Spleen (tissue), 11 donors: ENCODE measurements at regions not wholly inside any gene's neighbourhood (a gene's known extent, or its start where the extent isn't known, plus 50 kb on each side); places are given as distances from the start of the nearest gene placed in this dataset.

Source experiments
- DNase-seq: peaks from one replicate; pipeline ENCODE4 v3.0.0-alpha.2; 2020
- H3K27ac ChIP-seq, 8 donors: fragments of 200-600 bp; sonication (generic) in 7 of 8; 1 replicate in 4 of 8; 2 replicates in 4 of 8; pipeline versions ENCODE4 v1.5.0 to v1.8.0; 2016 to 2021; ENCODE audit warnings: inconsistent platforms in 4 of 8, mild to moderate bottlenecking in 4 of 8, moderate library complexity in 1 of 8
- H3K27me3 ChIP-seq, 7 donors: fragments of 200-600 bp; sonication (generic) in 6 of 7; replicated peaks in 1 of 7; 1 replicate in 4 of 7; 2 replicates in 3 of 7; pipeline versions ENCODE4 v1.5.0 to v1.8.0; 2016 to 2021; ENCODE audit warnings: inconsistent platforms in 3 of 7, mild to moderate bottlenecking in 1 of 7
- H3K36me3 ChIP-seq, 6 donors: fragments of 200-600 bp; sonication (generic) in 5 of 6; 1 replicate in 4 of 6; 2 replicates in 2 of 6; pipeline versions ENCODE4 v1.5.0 to v1.8.0; 2016 to 2021; ENCODE audit warnings: inconsistent platforms in 2 of 6
- H3K4me1 ChIP-seq, 6 donors: fragments of 200-600 bp; sonication (generic) in 5 of 6; 1 replicate in 3 of 6; 2 replicates in 3 of 6; pipeline versions ENCODE4 v1.5.0 to v1.8.0; 2016 to 2021; ENCODE audit warnings: inconsistent platforms in 3 of 6
- H3K4me3 ChIP-seq, 8 donors: fragments of 200-600 bp; sonication (generic) in 7 of 8; 1 replicate in 4 of 8; 2 replicates in 4 of 8; pipeline versions ENCODE4 v1.5.0 to v1.8.0; 2016 to 2021; ENCODE audit warnings: inconsistent platforms in 4 of 8, mild to moderate bottlenecking in 4 of 8, moderate library complexity in 2 of 8
- H3K9me3 ChIP-seq, 8 donors: fragments of 200-600 bp; sonication (generic) in 7 of 8; 1 replicate in 4 of 8; 2 replicates in 4 of 8; pipeline versions ENCODE4 v1.5.0 to v1.8.0; 2016 to 2021; ENCODE audit warnings: inconsistent platforms in 4 of 8
- CTCF ChIP-seq, 11 experiments: fragments of 200-600 bp in 7 of 11; fragments of 450-650 bp in 4 of 11; sonication (generic) in 4 of 11; IDR thresholded peaks in 8 of 11; conservative IDR thresholded peaks in 3 of 11; 1 replicate in 7 of 11; 2 replicates in 4 of 11; pipeline versions ENCODE4 v1.4.0 to v1.8.0; 2016 to 2021; ENCODE audit warnings: antibody characterized with exemption in 11 of 11, inconsistent platforms in 4 of 11, mild to moderate bottlenecking in 1 of 11
- POLR2A ChIP-seq, 3 donors: fragments of 450-650 bp; IDR thresholded peaks; one replicate each; pipeline ENCODE4 v1.5.1; 2017; ENCODE audit warnings: antibody characterized with exemption in 3 of 3, mild to moderate bottlenecking in 1 of 3
- POLR2AphosphoS5 ChIP-seq, 3 donors: sonication (generic); formaldehyde crosslinking; IDR thresholded peaks; one replicate each; pipeline ENCODE4 v1.5.1; 2017; ENCODE audit warnings: antibody characterized with exemption in 3 of 3
- WGBS, 5 donors: extraction: QIAGEN DNeasy Blood & Tissue Kit in 3 of 5; methylation state at CpG; one replicate each; pipeline versions ENCODE4 v1.1.5 to v1.1.7; 2013 to 2018; 5-methylcytosine and 5-hydroxymethylcytosine counted together
- intact Hi-C: fragments of 100-400 bp; cut with DNase I; formaldehyde crosslinking; loops from one replicate; pipeline ENCODE4 v1.15.0; 2023; ENCODE audit warnings: low total_unique reads
- donor health status: healthy with polysubstance abuse.
- donor health status: DM: no; HTN: no; CAD: no; lungs with moderate emphysema.
- donor health status: DM: no; HTN: no; CAD: no.
- donor health status: Bipolar disorder and iron deficiency.
- donor health status: healthy.
- donor health status: DM: no; HTN: no; CAD: no.
- donor health status: DM: yes; HTN: yes; CAD: no.

DNA sequence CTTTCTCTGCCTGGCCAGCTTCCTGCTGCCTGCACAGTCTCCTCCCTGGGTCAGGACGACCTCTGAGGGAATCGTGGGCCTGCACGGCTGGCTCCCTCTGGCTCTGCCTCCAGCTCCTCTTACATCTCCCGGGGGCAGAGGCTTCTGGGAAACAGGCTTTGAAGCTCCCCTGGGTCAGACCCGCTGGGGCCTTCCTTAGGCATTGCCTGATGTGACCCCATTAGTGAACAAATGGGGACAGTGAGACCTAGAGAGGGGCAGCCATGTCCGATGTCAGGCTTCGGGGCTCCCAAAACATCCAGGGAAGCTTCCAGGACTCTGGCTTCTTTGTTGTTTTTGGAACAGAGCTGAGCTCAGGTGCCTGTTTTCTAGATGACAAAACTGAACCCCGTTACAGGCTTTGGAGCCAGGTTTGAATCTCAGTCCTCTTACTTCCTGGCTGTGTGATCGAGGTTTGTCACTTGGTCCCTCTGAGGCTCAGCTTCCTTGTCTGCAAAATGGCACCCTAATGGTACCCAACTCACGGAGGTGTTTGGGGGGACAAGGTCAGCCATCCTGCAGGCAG, 94.3 kb downstream of the CEBPB start:
- H3K27ac ChIP-seq, result peak overlapping the region; percentile 15 to 95 (median 74)
- WGBS, 5 donors, result 64 to 78% (median 75%) methylated on average over 9 to 10 of the region's 10 CpGs

GRCh38 chr20:50285376-50286173, 94.9 kb downstream of the CEBPB start:
- peak overlapping the region in 1 of 8 donors; percentile 35 for H3K4me3 ChIP-seq
- intact Hi-C loops, result no loop called here
- 41 to 57% (median 49%) methylated on average over 21 of the region's 21 CpGs for WGBS, 5 donors
- TF ChIP-seq POLR2A (IDR thresholded peaks at IDR 0.05) (no peak), POLR2AphosphoS5 (IDR thresholded peaks at IDR 0.05) (peak in 1 of 3 donors; percentile 44)
- H3K27ac ChIP-seq, result peak overlapping the region; percentile 15 to 95 (median 74)
- peaks cover 0 to 32% (median 0%) of the 10 kb centered on the region in 7 donors for H3K27me3 ChIP-seq
- DNase-seq, result no peak
- no peaks in the 10 kb centered on the region for H3K9me3 ChIP-seq
- H3K4me1 ChIP-seq, result peaks cover 13 to 70% (median 45%) of the 10 kb centered on the region in 6 donors
- H3K36me3 ChIP-seq, result no peaks in the 10 kb centered on the region

More for the DNA sequence above, 94.3 kb downstream of the CEBPB start:
- Histone ChIP-seq H3K9me3 (no peaks in the 10 kb centered on the region), H3K4me1 (peaks cover 13 to 77% (median 46%) of the 10 kb centered on the region in 6 donors), H3K36me3 (no peaks in the 10 kb centered on the region), H3K27me3 (peaks cover 0 to 32% (median 0%) of the 10 kb centered on the region in 7 donors), H3K4me3 (no peak overlapping the region)
- no peak for DNase-seq
- TF ChIP-seq POLR2A (IDR thresholded peaks at IDR 0.05) (no peak), POLR2AphosphoS5 (IDR thresholded peaks at IDR 0.05) (no peak), CTCF (IDR thresholded peaks at IDR 0.05 in 8 of 11, conservative IDR thresholded peaks at IDR 0.05 in 3 of 11) (no peak)
- intact Hi-C loops, result no loop called here

GRCh38 chr20:50286174-50286511, 95.5 kb downstream of the CEBPB start:
- WGBS, 5 donors, result 64 to 88% (median 80%) methylated on average over 9 of the region's 9 CpGs
- Histone ChIP-seq H3K27me3 (peaks cover 0 to 32% (median 0%) of the 10 kb centered on the region in 7 donors), H3K4me3 (peak overlapping the region in 1 of 8 donors; percentile 33), H3K4me1 (peaks cover 13 to 68% (median 44%) of the 10 kb centered on the region in 6 donors), H3K9me3 (no peaks in the 10 kb centered on the region), H3K36me3 (no peaks in the 10 kb centered on the region), H3K27ac (peak overlapping the region in 7 of 8 donors; percentile 64 to 95 (median 76))
- intact Hi-C loops, result no loop called here
- TF ChIP-seq CTCF (IDR thresholded peaks at IDR 0.05 in 8 of 11, conservative IDR thresholded peaks at IDR 0.05 in 3 of 11) (no peak), POLR2A (IDR thresholded peaks at IDR 0.05) (no peak), POLR2AphosphoS5 (IDR thresholded peaks at IDR 0.05) (no peak)
- no peak for DNase-seq

GRCh38 chr20:50286609-50287008, 96.0 kb downstream of the CEBPB start:
- H3K27ac ChIP-seq, result peak overlapping the region in 6 of 8 donors; percentile 64 to 95 (median 82)
- no peaks in the 10 kb centered on the region for H3K9me3 ChIP-seq
- peak overlapping the region in 1 of 8 donors; percentile 33 for H3K4me3 ChIP-seq
- no peak for DNase-seq
- TF ChIP-seq POLR2AphosphoS5 (IDR thresholded peaks at IDR 0.05) (peak in 2 of 3 donors; percentile 17 to 43), POLR2A (IDR thresholded peaks at IDR 0.05) (no peak), CTCF (IDR thresholded peaks at IDR 0.05 in 8 of 11, conservative IDR thresholded peaks at IDR 0.05 in 3 of 11) (no peak)
- no peaks in the 10 kb centered on the region for H3K36me3 ChIP-seq
- H3K4me1 ChIP-seq, result peaks cover 13 to 68% (median 42%) of the 10 kb centered on the region in 6 donors
- intact Hi-C loops, result no loop called here
- WGBS, 5 donors, result 68 to 85% (median 78%) methylated on average over 11 of the region's 11 CpGs
- H3K27me3 ChIP-seq, result peaks cover 0 to 29% (median 0%) of the 10 kb centered on the region in 7 donors
